Neural cell (in vitro differentiated cells): ENCODE measurements at regions not wholly inside any gene's neighbourhood (a gene's known extent, or its start where the extent isn't known, plus 50 kb on each side); places are given as distances from the start of the nearest gene placed in this dataset.

ENCODE experiments used
- EP300 ChIP-seq: fragments of 450-650 bp; conservative IDR thresholded peaks from 2 replicates; pipeline ENCODE4 v1.6.1; 2014; ENCODE audit warnings: antibody characterized with exemption, mild to moderate bottlenecking, moderate library complexity; ENCODE audit not compliant: poor library complexity, severe bottlenecking
- EZH2 ChIP-seq: fragments of 200-600, 300-800 bp; shearing (Covaris generic), sonication (generic); IDR thresholded peaks from 2 replicates; pipeline ENCODE4 v1.6.1; 2014; ENCODE audit warnings: antibody characterized with exemption, low read length, borderline replicate concordance, mild to moderate bottlenecking; ENCODE audit not compliant: insufficient read depth, poor library complexity, severe bottlenecking
- POLR2AphosphoS5 ChIP-seq: IDR thresholded peaks from 2 replicates; pipeline ENCODE4 v1.6.1; 2012
- RAD21 ChIP-seq: fragments of 450-650 bp; conservative IDR thresholded peaks from 2 replicates; pipeline ENCODE4 v1.6.1; 2014; ENCODE audit warnings: antibody characterized with exemption, mild to moderate bottlenecking, moderate library complexity
- SMC3 ChIP-seq: fragments of 450-650 bp; conservative IDR thresholded peaks from 2 replicates; pipeline ENCODE4 v1.6.1; 2014; ENCODE audit warnings: antibody characterized with exemption, mild to moderate bottlenecking, moderate library complexity; ENCODE audit not compliant: poor library complexity
- TAF1 ChIP-seq: IDR thresholded peaks from 2 replicates; pipeline ENCODE4 v1.6.1; 2012; ENCODE audit warnings: low read depth
- TF ChIP-seq, protein P1 (sequence below): fragments of 450-650 bp; IDR thresholded peaks from 2 replicates; pipeline ENCODE4 v1.5.1; 2014; ENCODE audit warnings: antibody characterized with exemption, mild to moderate bottlenecking, moderate library complexity; ENCODE audit not compliant: poor library complexity, severe bottlenecking
- TF ChIP-seq, protein P2 (sequence below): IDR thresholded peaks from 2 replicates; pipeline ENCODE4 v1.6.1; 2012; ENCODE audit warnings: borderline replicate concordance

DNA sequence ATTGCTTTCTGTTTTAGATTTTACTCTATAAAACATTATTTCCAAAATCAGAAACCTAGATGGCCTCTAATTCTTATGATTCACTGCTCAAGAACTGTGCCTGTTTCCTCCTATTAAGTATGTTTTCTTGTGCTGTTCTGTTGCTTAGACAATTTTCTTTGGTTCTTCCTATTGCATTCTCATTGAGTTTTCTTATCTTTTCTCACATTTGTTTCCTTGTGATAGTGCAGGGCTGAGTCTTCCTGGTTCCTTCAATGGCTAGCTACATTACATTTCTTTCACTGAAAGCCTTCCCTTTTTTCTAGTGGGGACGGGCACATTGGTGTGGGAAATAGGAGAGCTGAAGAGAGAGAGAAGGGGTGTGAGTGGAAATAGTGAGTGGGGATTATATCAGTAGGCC, 183.4 kb downstream of the CALCRL start:
- TF ChIP-seq, protein P1, sequence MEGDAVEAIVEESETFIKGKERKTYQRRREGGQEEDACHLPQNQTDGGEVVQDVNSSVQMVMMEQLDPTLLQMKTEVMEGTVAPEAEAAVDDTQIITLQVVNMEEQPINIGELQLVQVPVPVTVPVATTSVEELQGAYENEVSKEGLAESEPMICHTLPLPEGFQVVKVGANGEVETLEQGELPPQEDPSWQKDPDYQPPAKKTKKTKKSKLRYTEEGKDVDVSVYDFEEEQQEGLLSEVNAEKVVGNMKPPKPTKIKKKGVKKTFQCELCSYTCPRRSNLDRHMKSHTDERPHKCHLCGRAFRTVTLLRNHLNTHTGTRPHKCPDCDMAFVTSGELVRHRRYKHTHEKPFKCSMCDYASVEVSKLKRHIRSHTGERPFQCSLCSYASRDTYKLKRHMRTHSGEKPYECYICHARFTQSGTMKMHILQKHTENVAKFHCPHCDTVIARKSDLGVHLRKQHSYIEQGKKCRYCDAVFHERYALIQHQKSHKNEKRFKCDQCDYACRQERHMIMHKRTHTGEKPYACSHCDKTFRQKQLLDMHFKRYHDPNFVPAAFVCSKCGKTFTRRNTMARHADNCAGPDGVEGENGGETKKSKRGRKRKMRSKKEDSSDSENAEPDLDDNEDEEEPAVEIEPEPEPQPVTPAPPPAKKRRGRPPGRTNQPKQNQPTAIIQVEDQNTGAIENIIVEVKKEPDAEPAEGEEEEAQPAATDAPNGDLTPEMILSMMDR: no peak
- TF ChIP-seq RAD21: no peak
- TF ChIP-seq SMC3: no peak
- no peak for TF ChIP-seq TAF1
- TF ChIP-seq, protein P2, sequence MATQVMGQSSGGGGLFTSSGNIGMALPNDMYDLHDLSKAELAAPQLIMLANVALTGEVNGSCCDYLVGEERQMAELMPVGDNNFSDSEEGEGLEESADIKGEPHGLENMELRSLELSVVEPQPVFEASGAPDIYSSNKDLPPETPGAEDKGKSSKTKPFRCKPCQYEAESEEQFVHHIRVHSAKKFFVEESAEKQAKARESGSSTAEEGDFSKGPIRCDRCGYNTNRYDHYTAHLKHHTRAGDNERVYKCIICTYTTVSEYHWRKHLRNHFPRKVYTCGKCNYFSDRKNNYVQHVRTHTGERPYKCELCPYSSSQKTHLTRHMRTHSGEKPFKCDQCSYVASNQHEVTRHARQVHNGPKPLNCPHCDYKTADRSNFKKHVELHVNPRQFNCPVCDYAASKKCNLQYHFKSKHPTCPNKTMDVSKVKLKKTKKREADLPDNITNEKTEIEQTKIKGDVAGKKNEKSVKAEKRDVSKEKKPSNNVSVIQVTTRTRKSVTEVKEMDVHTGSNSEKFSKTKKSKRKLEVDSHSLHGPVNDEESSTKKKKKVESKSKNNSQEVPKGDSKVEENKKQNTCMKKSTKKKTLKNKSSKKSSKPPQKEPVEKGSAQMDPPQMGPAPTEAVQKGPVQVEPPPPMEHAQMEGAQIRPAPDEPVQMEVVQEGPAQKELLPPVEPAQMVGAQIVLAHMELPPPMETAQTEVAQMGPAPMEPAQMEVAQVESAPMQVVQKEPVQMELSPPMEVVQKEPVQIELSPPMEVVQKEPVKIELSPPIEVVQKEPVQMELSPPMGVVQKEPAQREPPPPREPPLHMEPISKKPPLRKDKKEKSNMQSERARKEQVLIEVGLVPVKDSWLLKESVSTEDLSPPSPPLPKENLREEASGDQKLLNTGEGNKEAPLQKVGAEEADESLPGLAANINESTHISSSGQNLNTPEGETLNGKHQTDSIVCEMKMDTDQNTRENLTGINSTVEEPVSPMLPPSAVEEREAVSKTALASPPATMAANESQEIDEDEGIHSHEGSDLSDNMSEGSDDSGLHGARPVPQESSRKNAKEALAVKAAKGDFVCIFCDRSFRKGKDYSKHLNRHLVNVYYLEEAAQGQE: no peak
- TF ChIP-seq POLR2AphosphoS5: no peak
- no peak for TF ChIP-seq EP300
- no peak for TF ChIP-seq EZH2
